ENCODE measurements at regions not wholly inside any gene's neighbourhood (a gene's known extent, or its start where the extent isn't known, plus 50 kb on each side); places are given as distances from the start of the nearest gene placed in this dataset.
A peak's percentile ranks its signal among the peaks of the same experiment; 100 is the strongest.

DNA sequence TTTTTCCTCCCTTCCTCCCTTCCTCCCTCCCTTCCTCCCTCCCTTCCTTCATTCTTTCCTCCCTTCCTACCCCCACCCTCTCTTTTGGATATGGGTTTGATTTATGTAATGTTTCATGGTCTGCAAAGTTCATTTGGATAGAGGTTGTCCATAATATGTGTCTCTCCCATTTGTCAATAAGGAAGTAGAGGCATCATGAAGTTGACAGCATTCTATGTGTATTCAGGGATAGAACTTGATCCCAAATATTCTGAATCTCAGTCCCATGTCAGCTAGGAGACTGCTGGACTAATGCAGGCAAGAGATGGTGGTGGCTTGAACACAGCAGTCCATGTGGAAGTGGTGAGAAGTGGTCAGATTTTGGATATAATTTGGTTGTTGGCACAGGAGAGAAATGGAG, 90.7 kb upstream of the SLC6A6 start:
- peak overlapping the region in 1 of 4 donors; percentile 30 for H3K4me3 Mint-ChIP-seq
- no peaks in the 10 kb centered on the region for H3K36me3 Mint-ChIP-seq
- peaks cover 25% of the 10 kb centered on the region for H3K27me3 Mint-ChIP-seq
- H3K27ac Mint-ChIP-seq = peak overlapping the region in 1 of 3 donors; percentile 63
- H3K9me3 Mint-ChIP-seq = peaks cover 0 to 5% (median 0%) of the 10 kb centered on the region in 3 donors
- no peaks in the 10 kb centered on the region for H3K4me1 Mint-ChIP-seq

DNA sequence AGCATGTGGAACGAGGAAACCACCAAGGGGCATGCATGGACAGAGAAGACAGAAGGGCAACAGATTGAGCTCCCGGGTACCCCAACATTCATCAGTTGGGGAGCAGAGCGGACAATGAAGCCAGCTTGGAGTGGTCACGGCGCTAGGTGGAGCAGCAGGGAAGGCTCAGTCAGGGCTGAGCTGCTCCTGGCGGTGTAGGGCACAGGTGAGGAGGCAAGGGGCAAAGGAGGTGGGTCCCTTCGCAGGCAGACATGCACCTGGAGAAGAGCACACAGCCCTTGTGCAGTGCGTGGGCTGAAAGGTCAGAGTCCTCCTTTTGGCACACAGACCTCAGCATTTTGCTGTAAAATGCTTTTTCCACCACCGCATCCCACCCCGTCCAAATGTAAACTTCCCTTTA, 90.0 kb upstream of the SLC6A6 start:
- Mint-ChIP-seq H3K4me1 (no peaks in the 10 kb centered on the region), H3K36me3 (no peaks in the 10 kb centered on the region), H3K27ac (peak overlapping the region in 1 of 3 donors; percentile 63), H3K4me3 (no peak overlapping the region), H3K9me3 (peaks cover 0 to 5% (median 0%) of the 10 kb centered on the region in 3 donors), H3K27me3 (peaks cover 20% of the 10 kb centered on the region)

DNA sequence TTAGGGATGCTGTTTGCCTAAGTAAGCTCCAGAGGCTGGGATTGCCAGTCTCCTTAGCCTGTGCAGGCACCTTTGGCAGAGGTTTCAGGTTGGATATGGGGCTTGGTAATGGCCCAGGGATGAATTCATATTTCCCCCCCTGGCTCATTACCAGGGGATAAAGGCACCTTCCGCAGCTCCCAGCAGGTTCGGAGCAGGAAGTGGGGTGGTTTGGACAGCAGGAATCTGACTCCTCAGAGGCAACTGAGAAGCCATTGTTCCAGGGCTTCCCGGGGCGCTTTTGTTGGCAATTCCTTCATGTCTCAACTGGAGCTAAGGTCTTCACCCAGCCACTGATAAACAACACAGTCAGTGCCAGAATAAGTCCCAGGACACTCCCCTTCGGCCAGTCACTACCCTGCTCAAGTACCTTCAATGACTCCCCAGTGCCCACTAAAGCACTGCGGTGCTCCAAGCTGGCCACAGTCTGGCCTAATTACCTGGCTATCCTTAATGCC, 85.3 kb upstream of the SLC6A6 start:
- H3K27me3 Mint-ChIP-seq = peaks cover 10% of the 10 kb centered on the region
- H3K36me3 Mint-ChIP-seq = no peaks in the 10 kb centered on the region
- no peak overlapping the region for H3K27ac Mint-ChIP-seq
- H3K9me3 Mint-ChIP-seq = peaks cover 1 to 5% (median 4%) of the 10 kb centered on the region in 3 donors
- H3K4me3 Mint-ChIP-seq = no peak overlapping the region
- peaks cover 0 to 5% (median 3%) of the 10 kb centered on the region in 3 donors for H3K4me1 Mint-ChIP-seq

DNA sequence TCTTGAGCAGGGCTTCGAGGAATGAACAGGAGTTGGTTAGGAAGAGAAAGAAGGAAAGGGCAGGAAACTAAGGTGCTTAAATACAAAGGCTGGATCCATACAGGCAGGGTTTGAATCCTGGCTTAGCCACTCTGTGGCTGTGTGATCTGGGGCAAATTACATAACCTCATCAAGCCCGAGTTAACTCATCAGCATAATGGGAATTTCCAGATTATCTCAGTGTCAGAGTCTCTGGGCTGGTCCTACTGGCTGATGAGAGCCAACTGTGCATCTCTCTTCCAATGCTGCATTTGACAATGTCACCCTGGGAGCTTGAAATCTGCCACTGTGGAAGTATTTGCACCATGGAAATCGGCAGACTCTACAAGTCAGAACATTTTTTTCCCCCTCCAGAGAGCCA, 83.8 kb upstream of the SLC6A6 start:
- Mint-ChIP-seq H3K4me3 (no peak overlapping the region), H3K9me3 (peaks cover 3 to 5% (median 4%) of the 10 kb centered on the region in 3 donors), H3K27ac (no peak overlapping the region), H3K4me1 (peaks cover 0 to 5% (median 3%) of the 10 kb centered on the region in 3 donors), H3K27me3 (peaks cover 8% of the 10 kb centered on the region), H3K36me3 (no peaks in the 10 kb centered on the region)

DNA sequence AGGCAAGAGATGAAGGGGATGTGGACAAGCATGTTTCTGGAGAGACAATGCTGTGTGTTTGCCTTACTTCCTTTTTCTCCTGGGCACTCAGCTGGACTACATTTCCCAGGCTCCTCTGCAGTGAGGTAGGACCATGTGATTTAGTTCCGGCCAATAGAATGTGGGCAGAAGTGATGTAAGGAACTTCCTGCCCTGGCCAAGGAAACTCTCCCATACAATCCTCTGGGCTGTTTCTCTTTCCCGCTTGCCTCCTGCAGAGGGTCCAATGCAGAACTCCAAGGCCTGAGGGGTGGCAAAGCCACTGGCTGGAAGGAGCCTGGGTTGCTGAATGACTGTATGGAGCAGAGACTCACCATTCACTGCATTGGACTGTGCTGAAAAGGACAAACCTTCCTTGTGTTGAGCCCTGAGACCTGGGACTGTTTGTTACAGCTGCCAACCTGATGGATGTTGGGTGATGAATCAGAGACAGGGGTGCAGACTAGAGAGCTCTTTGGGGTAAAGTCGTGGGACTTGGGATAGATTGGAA, 82.7 kb upstream of the SLC6A6 start:
- Mint-ChIP-seq H3K4me1 (peaks cover 0 to 5% (median 3%) of the 10 kb centered on the region in 3 donors), H3K27ac (peak overlapping the region in 1 of 3 donors; percentile 20), H3K9me3 (peaks cover 3 to 5% (median 4%) of the 10 kb centered on the region in 3 donors), H3K4me3 (peak overlapping the region in 1 of 4 donors; percentile 73), H3K27me3 (peaks cover 6% of the 10 kb centered on the region), H3K36me3 (no peaks in the 10 kb centered on the region)

DNA sequence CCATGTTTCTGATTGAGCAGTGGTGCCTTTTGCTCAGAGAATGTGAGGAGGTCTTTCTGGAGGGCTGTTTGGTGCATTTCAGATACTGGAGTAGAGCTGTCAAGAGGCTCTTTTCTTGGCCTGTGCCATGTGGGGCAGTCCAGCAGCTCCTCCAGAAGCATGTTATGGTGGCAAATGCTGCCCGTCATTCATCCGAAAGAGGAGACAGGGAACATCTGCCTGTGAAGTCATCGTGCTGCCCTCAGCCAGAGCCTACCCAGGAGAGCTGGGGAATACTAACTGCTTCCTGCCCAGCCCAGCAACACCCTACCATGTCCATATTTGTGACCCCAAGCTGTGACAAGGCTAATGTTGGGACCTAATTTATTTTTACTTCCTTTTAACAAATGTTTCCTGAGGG, 82.2 kb upstream of the SLC6A6 start:
- peaks cover 3 to 5% (median 4%) of the 10 kb centered on the region in 3 donors for H3K9me3 Mint-ChIP-seq
- H3K27ac Mint-ChIP-seq = no peak overlapping the region
- H3K4me1 Mint-ChIP-seq = peaks cover 0 to 5% (median 3%) of the 10 kb centered on the region in 3 donors
- H3K27me3 Mint-ChIP-seq = peaks cover 6% of the 10 kb centered on the region
- H3K36me3 Mint-ChIP-seq = no peaks in the 10 kb centered on the region
- H3K4me3 Mint-ChIP-seq = peak overlapping the region in 1 of 4 donors; percentile 73

DNA sequence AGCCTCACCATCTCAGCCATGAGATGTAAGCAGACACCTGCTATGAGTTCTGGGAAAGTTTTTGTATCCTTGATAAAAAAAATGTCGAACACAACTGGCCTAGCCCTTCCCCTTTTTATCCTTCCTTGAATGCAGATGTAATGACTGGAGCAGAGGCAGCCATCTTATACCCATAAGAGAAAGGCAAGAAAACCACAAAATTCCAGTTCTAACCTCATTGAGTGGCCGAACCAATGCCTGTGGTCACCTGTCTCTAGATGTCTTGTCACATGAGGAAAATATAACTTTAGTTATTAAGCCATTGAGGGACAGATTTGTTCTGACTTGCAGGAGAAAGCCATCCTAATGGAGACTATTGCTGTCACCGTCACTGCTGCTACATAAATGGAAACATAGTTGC, 80.4 kb upstream of the SLC6A6 start:
- Mint-ChIP-seq H3K27ac (no peak overlapping the region), H3K4me3 (no peak overlapping the region), H3K9me3 (peaks cover 3 to 5% (median 4%) of the 10 kb centered on the region in 3 donors)

DNA sequence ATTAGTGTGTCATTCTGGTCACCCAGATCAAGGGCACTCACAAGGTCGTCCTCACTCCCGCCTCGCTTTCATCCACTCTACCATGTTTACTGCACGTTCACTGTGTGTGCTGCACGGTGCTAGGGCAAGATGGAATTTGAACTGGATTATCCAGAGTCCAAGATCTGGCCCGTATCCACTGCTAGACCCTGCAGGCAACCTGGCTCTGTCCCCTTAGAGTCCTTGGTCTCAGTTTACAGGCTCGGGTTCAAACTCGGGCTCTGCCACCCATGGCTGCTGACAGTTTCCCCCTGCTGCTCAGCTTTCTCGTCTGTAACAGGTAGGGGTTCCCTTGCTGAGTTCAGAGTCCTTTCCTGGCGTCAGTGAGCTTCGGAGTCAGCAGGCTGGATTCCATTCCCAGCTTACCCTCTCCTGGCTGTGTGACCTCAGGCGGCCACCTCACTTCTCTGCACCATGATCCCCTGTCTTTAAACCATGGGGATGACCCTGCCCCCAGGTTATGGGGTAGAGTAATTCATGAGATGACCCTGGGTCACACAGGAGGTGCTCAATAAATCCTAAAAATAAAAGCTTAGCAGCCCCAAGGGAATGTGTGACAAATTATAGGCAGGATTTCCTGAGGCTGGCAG, 79.6 kb upstream of the SLC6A6 start:
- no peak overlapping the region for H3K4me3 Mint-ChIP-seq
- H3K9me3 Mint-ChIP-seq = peaks cover 3 to 5% (median 4%) of the 10 kb centered on the region in 3 donors
- H3K4me1 Mint-ChIP-seq = peaks cover 0 to 5% (median 3%) of the 10 kb centered on the region in 3 donors
- peaks cover 8% of the 10 kb centered on the region for H3K27me3 Mint-ChIP-seq
- no peaks in the 10 kb centered on the region for H3K36me3 Mint-ChIP-seq
- no peak overlapping the region for H3K27ac Mint-ChIP-seq

More for the DNA sequence above, 80.4 kb upstream of the SLC6A6 start:
- Mint-ChIP-seq H3K27me3 (peaks cover 6% of the 10 kb centered on the region), H3K36me3 (no peaks in the 10 kb centered on the region), H3K4me1 (peaks cover 0 to 5% (median 3%) of the 10 kb centered on the region in 3 donors)

DNA sequence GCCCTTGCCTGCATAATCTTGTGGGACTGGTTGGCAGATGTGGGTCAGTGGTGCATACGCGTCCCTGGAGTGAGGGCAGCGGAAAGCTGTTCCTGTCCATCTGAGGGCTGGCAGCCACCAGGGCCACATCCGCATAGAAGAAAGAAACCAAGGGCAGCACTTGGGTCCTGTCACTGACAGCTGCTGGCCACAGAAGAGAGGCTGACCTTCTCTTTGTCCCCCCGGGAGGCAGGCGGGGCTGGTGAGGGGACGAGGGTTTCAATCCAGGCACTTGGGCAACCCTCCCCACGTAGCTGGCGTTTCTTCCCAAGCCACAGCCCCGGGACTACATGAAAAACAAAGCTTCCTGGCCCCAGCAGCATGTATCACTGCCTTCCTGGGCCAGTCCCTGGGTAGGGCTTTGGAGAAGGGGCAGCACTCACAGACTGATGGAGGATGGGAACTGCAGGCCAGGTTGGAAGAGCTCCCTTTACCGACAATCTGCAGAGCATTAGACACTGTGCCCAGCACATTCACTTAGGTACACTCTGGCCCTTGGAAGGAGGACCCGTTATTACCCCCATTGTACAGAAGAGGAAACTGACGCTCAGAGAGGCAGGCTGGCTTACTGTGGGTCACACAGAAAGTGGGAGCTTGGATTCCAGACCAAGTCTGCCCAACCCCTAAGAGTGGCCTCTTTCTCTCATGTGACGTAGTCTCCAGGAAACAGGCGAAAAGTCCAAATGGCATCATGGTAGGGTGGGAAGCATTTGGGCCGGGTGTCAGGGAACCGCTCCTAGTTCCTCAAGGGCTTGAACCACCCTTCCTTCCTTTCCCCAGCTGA, 78.8 kb upstream of the SLC6A6 start:
- H3K9me3 Mint-ChIP-seq = peaks cover 3 to 9% (median 4%) of the 10 kb centered on the region in 3 donors
- no peaks in the 10 kb centered on the region for H3K36me3 Mint-ChIP-seq
- peaks cover 0 to 5% (median 3%) of the 10 kb centered on the region in 3 donors for H3K4me1 Mint-ChIP-seq
- no peak overlapping the region for H3K27ac Mint-ChIP-seq
- H3K4me3 Mint-ChIP-seq = no peak overlapping the region
- peaks cover 10% of the 10 kb centered on the region for H3K27me3 Mint-ChIP-seq

DNA sequence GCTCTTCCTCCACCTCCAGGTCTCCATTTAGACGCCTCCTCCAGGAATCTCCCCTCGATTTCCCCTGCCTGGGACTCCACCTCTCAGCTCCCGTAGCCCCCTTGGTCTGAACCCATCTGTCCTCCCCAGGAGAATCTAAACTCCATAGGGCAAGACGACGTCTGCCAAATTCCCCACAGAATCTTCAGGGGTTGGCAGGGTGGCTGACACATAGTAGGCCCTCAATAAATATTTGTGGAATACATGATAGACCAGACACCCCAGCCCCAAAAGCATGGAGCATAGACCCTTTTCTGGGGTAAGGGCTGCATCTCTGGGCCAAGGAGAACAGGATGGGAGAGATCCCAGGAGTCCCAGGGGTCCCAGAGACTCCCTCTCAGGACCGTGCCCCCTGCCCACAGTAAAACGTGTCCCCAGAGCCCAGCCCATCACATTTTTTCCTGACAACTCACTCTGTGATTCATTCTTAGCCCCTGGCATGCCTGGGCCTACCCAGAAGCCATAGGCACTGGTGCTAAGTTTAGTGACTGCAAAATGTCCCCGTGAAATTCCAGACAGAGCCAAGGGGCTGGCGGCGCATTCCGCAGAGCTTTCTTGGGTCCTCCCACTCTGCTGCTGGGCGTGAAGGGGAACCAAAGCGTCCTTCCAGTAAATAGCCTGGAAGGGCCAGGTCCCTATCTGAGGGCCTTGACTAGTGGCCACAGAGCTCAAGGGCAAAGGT, 78.0 kb upstream of the SLC6A6 start:
- H3K27me3 Mint-ChIP-seq = peaks cover 10% of the 10 kb centered on the region
- peaks cover 3 to 10% (median 4%) of the 10 kb centered on the region in 3 donors for H3K9me3 Mint-ChIP-seq
- H3K4me1 Mint-ChIP-seq = peaks cover 0 to 2% (median 1%) of the 10 kb centered on the region in 3 donors
- H3K36me3 Mint-ChIP-seq = no peaks in the 10 kb centered on the region
- H3K27ac Mint-ChIP-seq = no peak overlapping the region
- no peak overlapping the region for H3K4me3 Mint-ChIP-seq

DNA sequence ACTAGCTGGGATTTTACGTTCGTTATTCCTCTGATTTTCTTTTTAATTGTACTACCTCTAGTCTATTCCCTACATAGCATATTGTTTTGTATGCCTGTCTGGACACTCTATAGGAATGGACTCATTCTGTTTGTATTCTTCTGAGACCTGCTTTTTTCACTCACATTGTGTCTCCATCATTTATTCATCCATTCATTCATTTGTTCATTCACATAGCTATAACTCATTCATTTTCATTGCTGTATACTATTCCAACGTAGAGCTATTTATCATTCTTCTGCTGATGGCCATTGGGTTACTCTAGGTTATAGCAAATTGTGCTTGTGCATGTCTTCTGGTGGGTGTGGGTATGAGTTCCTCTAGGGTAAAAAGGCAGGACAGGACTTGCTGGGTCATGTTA, 74.0 kb upstream of the SLC6A6 start:
- Mint-ChIP-seq H3K9me3 (peaks cover 0 to 5% (median 0%) of the 10 kb centered on the region in 3 donors), H3K27ac (no peak overlapping the region), H3K27me3 (peaks cover 6% of the 10 kb centered on the region), H3K4me3 (no peak overlapping the region), H3K36me3 (no peaks in the 10 kb centered on the region), H3K4me1 (no peaks in the 10 kb centered on the region)

DNA sequence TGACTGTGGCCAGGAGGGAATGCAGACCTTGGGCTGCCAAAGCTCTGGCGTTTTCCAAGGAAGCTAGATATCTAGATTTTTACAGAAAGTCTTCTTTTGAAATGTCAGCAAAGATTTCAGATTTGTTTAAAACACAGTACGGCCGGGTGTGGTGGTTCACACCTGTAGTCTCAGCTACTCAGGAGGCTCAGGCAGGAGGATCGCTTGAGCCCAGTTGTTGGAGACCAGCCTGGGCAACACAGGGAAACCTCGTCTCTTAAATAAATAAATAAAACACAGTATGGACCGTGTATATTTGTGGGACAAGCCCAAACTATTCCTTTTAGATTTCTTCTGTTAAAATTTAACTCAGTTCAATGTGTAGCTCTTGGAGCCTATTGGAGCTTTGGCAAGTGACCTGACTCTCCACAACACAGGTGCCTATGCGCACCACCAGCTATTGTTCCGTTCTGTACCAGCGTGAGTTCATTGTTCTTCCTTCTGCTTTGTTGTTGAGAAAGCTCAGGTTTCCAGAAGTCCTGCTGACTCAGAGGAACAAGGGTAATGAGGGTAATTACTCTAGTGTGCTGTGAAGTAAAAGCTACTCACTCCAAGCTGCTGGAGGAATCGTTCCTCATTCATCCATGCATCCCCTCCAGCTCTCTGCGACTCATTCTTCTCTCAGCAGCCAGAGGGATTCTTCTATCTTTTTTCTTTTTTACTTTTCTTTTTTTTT, 73.1 kb upstream of the SLC6A6 start:
- Mint-ChIP-seq H3K4me3 (no peak overlapping the region), H3K27ac (no peak overlapping the region), H3K27me3 (peaks cover 5% of the 10 kb centered on the region), H3K9me3 (peaks cover 0 to 5% (median 0%) of the 10 kb centered on the region in 3 donors), H3K36me3 (no peaks in the 10 kb centered on the region), H3K4me1 (no peaks in the 10 kb centered on the region)

DNA sequence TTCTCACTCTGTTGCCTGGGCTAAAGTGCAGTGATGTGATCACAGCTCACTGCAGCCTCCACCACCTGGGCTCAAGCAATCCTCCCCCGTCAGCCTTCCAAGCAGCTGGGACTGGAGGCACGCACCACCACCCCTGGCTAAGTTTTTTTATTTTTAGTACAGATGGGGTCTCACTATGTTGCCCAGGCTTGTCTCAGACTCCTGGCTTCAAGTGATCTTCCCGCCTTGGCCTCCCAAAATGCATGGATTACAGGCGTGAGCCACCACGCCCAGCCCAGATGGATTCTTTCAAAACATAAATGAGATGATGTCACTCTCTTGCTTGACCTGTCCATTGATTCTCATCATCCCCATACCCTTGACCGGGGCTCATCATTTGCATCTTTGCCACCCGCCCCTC, 72.6 kb upstream of the SLC6A6 start:
- H3K4me1 Mint-ChIP-seq = no peaks in the 10 kb centered on the region
- no peaks in the 10 kb centered on the region for H3K36me3 Mint-ChIP-seq
- H3K27me3 Mint-ChIP-seq = peaks cover 5% of the 10 kb centered on the region
- H3K9me3 Mint-ChIP-seq = peaks cover 0 to 5% (median 0%) of the 10 kb centered on the region in 3 donors
- no peak overlapping the region for H3K27ac Mint-ChIP-seq
- H3K4me3 Mint-ChIP-seq = no peak overlapping the region

DNA sequence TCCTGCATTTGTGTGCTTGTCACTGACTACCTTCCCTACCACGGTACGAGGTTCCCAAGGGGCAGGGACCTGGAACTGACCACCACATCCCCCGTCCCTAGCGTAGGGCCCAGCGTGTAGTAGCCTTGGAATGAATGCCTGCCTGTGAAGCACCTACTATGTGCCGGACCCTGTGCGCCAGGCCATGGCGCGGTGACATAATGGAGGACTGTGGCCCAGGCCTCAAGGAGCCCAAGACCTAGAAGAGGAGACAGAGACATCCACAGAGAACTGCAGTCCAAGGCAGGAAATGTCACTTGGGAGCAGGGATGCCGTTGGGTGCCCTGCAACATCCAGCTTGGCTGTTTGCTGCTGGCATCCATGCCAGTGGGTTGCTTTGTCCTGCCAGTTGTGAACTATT, 71.9 kb upstream of the SLC6A6 start:
- no peaks in the 10 kb centered on the region for H3K36me3 Mint-ChIP-seq
- peak overlapping the region in 1 of 4 donors; percentile 63 for H3K4me3 Mint-ChIP-seq
- no peak overlapping the region for H3K27ac Mint-ChIP-seq
- peaks cover 5% of the 10 kb centered on the region for H3K27me3 Mint-ChIP-seq
- peaks cover 0 to 5% (median 0%) of the 10 kb centered on the region in 3 donors for H3K9me3 Mint-ChIP-seq
- H3K4me1 Mint-ChIP-seq = no peaks in the 10 kb centered on the region
